ENCODE measurements at regions not wholly inside any gene's neighbourhood (a gene's known extent, or its start where the extent isn't known, plus 50 kb on each side); places are given as distances from the start of the nearest gene placed in this dataset.

DNA sequence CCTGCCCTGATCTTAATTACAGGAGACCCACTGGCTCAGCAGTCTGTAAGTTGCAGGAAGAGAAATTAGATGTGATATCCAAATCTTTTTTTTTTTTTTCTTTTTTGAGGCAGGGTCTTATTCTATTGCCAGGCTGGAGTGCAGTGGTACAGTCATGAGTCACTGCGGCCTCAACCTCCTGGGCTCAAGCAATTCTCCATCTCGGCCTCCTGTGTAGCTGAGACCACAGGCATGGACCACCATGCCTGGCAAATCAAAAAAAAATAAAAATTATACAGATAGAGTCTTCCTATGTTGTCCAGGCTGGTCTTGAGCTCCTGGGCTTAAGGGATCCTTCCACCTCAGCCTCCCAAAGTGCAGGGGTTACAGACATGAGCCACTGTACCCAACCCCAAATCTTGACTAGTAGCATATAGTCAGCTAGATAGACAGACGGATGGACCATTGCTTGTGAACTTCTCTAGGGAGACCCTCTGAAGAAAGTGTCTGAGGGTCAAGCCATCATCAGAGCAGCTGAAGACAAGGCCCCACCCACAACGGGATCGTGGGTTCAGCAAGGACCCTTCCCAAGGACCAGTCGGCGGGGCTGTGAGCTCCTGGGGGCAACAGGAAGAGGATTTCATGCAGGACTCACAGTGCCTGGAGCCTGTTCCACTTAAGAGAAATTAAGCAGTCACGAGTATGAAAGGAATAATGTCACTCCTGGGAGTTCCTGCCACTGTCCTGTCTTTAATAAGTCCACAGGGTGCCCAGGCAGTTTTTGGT lies 222.7 kb downstream of the ANKRD60 start:
- H3K4me3 ChIP-seq (ENCODE audit: low read depth, low read length) = no peak overlapping the region
- H3K9me3 ChIP-seq = peaks cover 6% of the 10 kb centered on the region; the same call in 1 of the 2 replicates
- intact Hi-C loops (cut with micrococcal nuclease; ENCODE audit: unreplicated experiment) = no loop called here
- BruUV-seq (replicated peaks) = no TSS peak
- Mint-ChIP-seq H3K27ac (ENCODE audit: unreplicated experiment) (no peak overlapping the region), H3K4me3 (ENCODE audit: unreplicated experiment) (no peak overlapping the region), H3K9me3 (ENCODE audit: unreplicated experiment) (peaks cover 9% of the 10 kb centered on the region), H3K27me3 (ENCODE audit: insufficient read depth, unreplicated experiment) (peaks cover 13% of the 10 kb centered on the region), H3K4me1 (ENCODE audit: low read depth, unreplicated experiment) (no peaks in the 10 kb centered on the region), H3K36me3 (ENCODE audit: insufficient read depth, unreplicated experiment) (no peaks in the 10 kb centered on the region)
- no peaks in the 10 kb centered on the region for H3K4me1 ChIP-seq
- TF ChIP-seq, protein P1, sequence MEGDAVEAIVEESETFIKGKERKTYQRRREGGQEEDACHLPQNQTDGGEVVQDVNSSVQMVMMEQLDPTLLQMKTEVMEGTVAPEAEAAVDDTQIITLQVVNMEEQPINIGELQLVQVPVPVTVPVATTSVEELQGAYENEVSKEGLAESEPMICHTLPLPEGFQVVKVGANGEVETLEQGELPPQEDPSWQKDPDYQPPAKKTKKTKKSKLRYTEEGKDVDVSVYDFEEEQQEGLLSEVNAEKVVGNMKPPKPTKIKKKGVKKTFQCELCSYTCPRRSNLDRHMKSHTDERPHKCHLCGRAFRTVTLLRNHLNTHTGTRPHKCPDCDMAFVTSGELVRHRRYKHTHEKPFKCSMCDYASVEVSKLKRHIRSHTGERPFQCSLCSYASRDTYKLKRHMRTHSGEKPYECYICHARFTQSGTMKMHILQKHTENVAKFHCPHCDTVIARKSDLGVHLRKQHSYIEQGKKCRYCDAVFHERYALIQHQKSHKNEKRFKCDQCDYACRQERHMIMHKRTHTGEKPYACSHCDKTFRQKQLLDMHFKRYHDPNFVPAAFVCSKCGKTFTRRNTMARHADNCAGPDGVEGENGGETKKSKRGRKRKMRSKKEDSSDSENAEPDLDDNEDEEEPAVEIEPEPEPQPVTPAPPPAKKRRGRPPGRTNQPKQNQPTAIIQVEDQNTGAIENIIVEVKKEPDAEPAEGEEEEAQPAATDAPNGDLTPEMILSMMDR (IDR thresholded peaks at IDR 0.05; ENCODE audit: insufficient read depth in 1 of 2, low read depth in 1 of 2, low read length in 1 of 2, severe bottlenecking in 1 of 2, unreplicated experiment in 1 of 2) = no peak
- POLR2A ChIA-PET = no interaction called here
- peak in 1 of 2 experiments; percentile 32 for DNase-seq
- CTCF ChIA-PET = no interaction called here
- H3K36me3 ChIP-seq (ENCODE audit: control insufficient read depth, insufficient read depth, low read length) = no peaks in the 10 kb centered on the region
- no peaks in the 10 kb centered on the region for H3K27me3 ChIP-seq (replicated peaks; ENCODE audit: control insufficient read depth, insufficient read depth, low read length)

DNA sequence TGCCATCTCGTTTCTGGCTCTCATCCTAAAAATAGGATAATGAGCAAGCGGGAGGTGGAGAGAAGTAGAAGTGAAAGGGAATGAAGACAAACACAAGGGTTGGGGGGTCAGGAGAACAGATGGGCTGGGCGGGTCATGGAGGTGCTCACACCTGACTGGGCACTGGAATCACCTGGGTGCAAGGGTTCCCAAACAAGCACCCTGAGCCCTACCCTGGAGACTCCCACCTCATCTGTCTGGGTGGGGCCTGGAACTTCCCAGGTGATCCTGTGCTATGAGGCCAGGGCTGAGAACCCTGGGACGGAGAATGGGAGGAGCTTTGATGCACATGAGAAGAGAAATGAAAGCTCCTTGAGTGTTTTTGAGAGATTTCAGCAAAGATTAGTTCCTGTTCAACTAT lies 223.6 kb downstream of the ANKRD60 start:
- TF ChIP-seq, protein P1 (IDR thresholded peaks at IDR 0.05; ENCODE audit: insufficient read depth in 1 of 2, low read depth in 1 of 2, low read length in 1 of 2, severe bottlenecking in 1 of 2, unreplicated experiment in 1 of 2) = no peak
- Mint-ChIP-seq H3K4me1 (ENCODE audit: low read depth, unreplicated experiment) (no peaks in the 10 kb centered on the region), H3K27ac (ENCODE audit: unreplicated experiment) (no peak overlapping the region), H3K9me3 (ENCODE audit: unreplicated experiment) (peaks cover 9% of the 10 kb centered on the region), H3K27me3 (ENCODE audit: insufficient read depth, unreplicated experiment) (peaks cover 13% of the 10 kb centered on the region), H3K4me3 (ENCODE audit: unreplicated experiment) (no peak overlapping the region), H3K36me3 (ENCODE audit: insufficient read depth, unreplicated experiment) (no peaks in the 10 kb centered on the region)
- Histone ChIP-seq H3K4me1 (no peaks in the 10 kb centered on the region), H3K4me3 (ENCODE audit: low read depth, low read length) (no peak overlapping the region), H3K27me3 (replicated peaks; ENCODE audit: control insufficient read depth, insufficient read depth, low read length) (no peaks in the 10 kb centered on the region), H3K36me3 (ENCODE audit: control insufficient read depth, insufficient read depth, low read length) (no peaks in the 10 kb centered on the region), H3K9me3 (peaks cover 6% of the 10 kb centered on the region; the same call in 1 of the 2 replicates)
- no TSS peak for BruUV-seq (replicated peaks)
- intact Hi-C loops (cut with micrococcal nuclease; ENCODE audit: unreplicated experiment) = no loop called here
- DNase-seq = no peak
- CTCF ChIA-PET = no interaction called here
- POLR2A ChIA-PET = no interaction called here

DNA sequence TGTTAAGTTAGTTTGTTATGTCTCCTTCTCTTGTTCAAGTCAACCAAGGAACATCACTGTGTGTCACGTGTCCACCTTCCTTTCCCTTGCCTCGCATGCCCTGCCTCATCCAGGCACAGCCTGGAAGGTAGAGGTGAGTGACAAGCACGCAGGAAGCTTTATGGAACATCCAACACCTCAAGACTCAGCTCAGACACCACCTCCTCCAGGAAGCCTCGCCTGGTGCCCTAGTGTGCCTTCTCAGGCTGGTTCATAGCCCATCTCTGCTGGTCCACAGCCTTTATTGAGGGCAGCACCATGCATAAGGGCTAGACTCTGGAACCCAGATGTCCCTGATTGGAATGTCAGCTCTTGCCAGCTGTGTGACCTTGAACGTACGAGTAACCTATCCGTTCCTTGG lies 224.3 kb downstream of the ANKRD60 start:
- Mint-ChIP-seq H3K36me3 (ENCODE audit: insufficient read depth, unreplicated experiment) (no peaks in the 10 kb centered on the region), H3K4me1 (ENCODE audit: low read depth, unreplicated experiment) (no peaks in the 10 kb centered on the region), H3K27me3 (ENCODE audit: insufficient read depth, unreplicated experiment) (peaks cover 7% of the 10 kb centered on the region), H3K27ac (ENCODE audit: unreplicated experiment) (no peak overlapping the region), H3K9me3 (ENCODE audit: unreplicated experiment) (peaks cover 9% of the 10 kb centered on the region), H3K4me3 (ENCODE audit: unreplicated experiment) (no peak overlapping the region)
- TF ChIP-seq, protein P1 (IDR thresholded peaks at IDR 0.05; ENCODE audit: insufficient read depth in 1 of 2, low read depth in 1 of 2, low read length in 1 of 2, severe bottlenecking in 1 of 2, unreplicated experiment in 1 of 2) = no peak
- Histone ChIP-seq H3K4me3 (ENCODE audit: low read depth, low read length) (no peak overlapping the region), H3K36me3 (ENCODE audit: control insufficient read depth, insufficient read depth, low read length) (no peaks in the 10 kb centered on the region), H3K27me3 (replicated peaks; ENCODE audit: control insufficient read depth, insufficient read depth, low read length) (no peaks in the 10 kb centered on the region), H3K4me1 (no peaks in the 10 kb centered on the region), H3K9me3 (peaks cover 6% of the 10 kb centered on the region; the same call in 1 of the 2 replicates)
- CTCF ChIA-PET = no interaction called here
- DNase-seq = no peak
- intact Hi-C loops (cut with micrococcal nuclease; ENCODE audit: unreplicated experiment) = no loop called here
- POLR2A ChIA-PET = no interaction called here
- no TSS peak for BruUV-seq (replicated peaks)
